ENCODE measurements at regions not wholly inside any gene's neighbourhood (a gene's known extent, or its start where the extent isn't known, plus 50 kb on each side); places are given as distances from the start of the nearest gene placed in this dataset.

- 0% methylated on average over 1 of the region's 1 CpG for WGBS (ENCODE audit: low lambda C conversion rate)
These were observed 671.6 kb downstream of the PLCL1 start for GRCh38 chr2:198476007-198476406.

GRCh38 chr2:198471291-198471690 lies 666.9 kb downstream of the PLCL1 start:
- H3K4me3 ChIP-seq (ENCODE audit: low read depth in 2 of 2, low read length in 1 of 2) = no peak overlapping the region
- no peak overlapping the region for H2AFZ ChIP-seq (ENCODE audit: low read depth)
- CTCF ChIA-PET = interaction anchor here (0.6 to 1.0 kb wide), 3 partner anchors 14 to 298 kb away, joined by 3 to 4 read pairs (median 4); no protein-coding TSS in a partner anchor
- no peaks in the 10 kb centered on the region for H4K20me1 ChIP-seq (ENCODE audit: insufficient read depth)
- no peaks in the 10 kb centered on the region for H3K4me1 ChIP-seq (ENCODE audit: control insufficient read depth in 1 of 2, insufficient read depth in 2 of 2, low read depth in 1 of 2, low read length in 1 of 2)
- H3K4me2 ChIP-seq = no peak overlapping the region
- no peaks in the 10 kb centered on the region for H3K9me3 ChIP-seq
- POLR2A ChIA-PET = no interaction called here
- H3K27me3 ChIP-seq (ENCODE audit: insufficient read depth) = no peaks in the 10 kb centered on the region
- no peaks in the 10 kb centered on the region for H3F3A ChIP-seq (replicated peaks; ENCODE audit: insufficient read depth)
- H3K36me3 ChIP-seq (replicated peaks in 1 of 2; ENCODE audit: control insufficient read depth in 1 of 2, insufficient read depth in 2 of 2, low read length in 1 of 2) = no peaks in the 10 kb centered on the region
- 14% methylated on average over 2 of the region's 2 CpGs for WGBS (ENCODE audit: low lambda C conversion rate)
- H3K9me2 ChIP-seq = no peaks in the 10 kb centered on the region
- TF ChIP-seq EP300 (IDR thresholded peaks at IDR 0.05; ENCODE audit: borderline replicate concordance in 1 of 2, low read depth in 1 of 2, low read length in 1 of 2) (no peak), ELF1 (IDR thresholded peaks at IDR 0.05) (no peak), GABPA (IDR thresholded peaks at IDR 0.05; ENCODE audit: low read depth) (no peak), FOXM1 (IDR thresholded peaks at IDR 0.05; ENCODE audit: low read depth) (no peak), MAX (IDR thresholded peaks at IDR 0.05; ENCODE audit: low read depth) (no peak), SMC3 (IDR thresholded peaks at IDR 0.05; ENCODE audit: low read depth, low read length) (no peak), CHD2 (IDR thresholded peaks at IDR 0.05; ENCODE audit: low read length, partially characterized antibody) (no peak)
- no peaks in the 10 kb centered on the region for H3K79me2 ChIP-seq (ENCODE audit: insufficient read depth)
- H3K9ac ChIP-seq = no peak overlapping the region
- no peak for DNase-seq
- H3K27ac ChIP-seq (ENCODE audit: low read depth in 2 of 2, low read length in 1 of 2) = no peak overlapping the region

More at GRCh38 chr2:198476007-198476406, 671.6 kb downstream of the PLCL1 start:
- Histone ChIP-seq H3K27me3 (ENCODE audit: insufficient read depth) (no peaks in the 10 kb centered on the region), H3K4me1 (ENCODE audit: control insufficient read depth in 1 of 2, insufficient read depth in 2 of 2, low read depth in 1 of 2, low read length in 1 of 2) (no peaks in the 10 kb centered on the region), H3K4me3 (ENCODE audit: low read depth in 2 of 2, low read length in 1 of 2) (no peak overlapping the region), H3K79me2 (ENCODE audit: insufficient read depth) (no peaks in the 10 kb centered on the region), H3K36me3 (replicated peaks in 1 of 2; ENCODE audit: control insufficient read depth in 1 of 2, insufficient read depth in 2 of 2, low read length in 1 of 2) (no peaks in the 10 kb centered on the region), H3K9me3 (no peaks in the 10 kb centered on the region), H3K9me2 (no peaks in the 10 kb centered on the region), H3F3A (replicated peaks; ENCODE audit: insufficient read depth) (no peaks in the 10 kb centered on the region), H3K27ac (ENCODE audit: low read depth in 2 of 2, low read length in 1 of 2) (no peak overlapping the region), H4K20me1 (ENCODE audit: insufficient read depth) (no peaks in the 10 kb centered on the region), H3K4me2 (no peak overlapping the region), H3K9ac (no peak overlapping the region), H2AFZ (ENCODE audit: low read depth) (no peak overlapping the region)
- ChIA-PET CTCF (no interaction called here), POLR2A (no interaction called here)
- TF ChIP-seq JUND (IDR thresholded peaks at IDR 0.05) = no peak
- no peak for TF ChIP-seq TAF1 (IDR thresholded peaks at IDR 0.05; ENCODE audit: borderline replicate concordance, low read depth, low read length)
- TF ChIP-seq GATA2 (CRISPR knock-in tag; IDR thresholded peaks at IDR 0.05) = no peak
- no peak for TF ChIP-seq MEF2A (IDR thresholded peaks at IDR 0.05; ENCODE audit: borderline replicate concordance, low read depth)
- no peak for TF ChIP-seq POLR2AphosphoS5 (IDR thresholded peaks at IDR 0.05; ENCODE audit: low read depth, low read length)
- TF ChIP-seq ELF1 (IDR thresholded peaks at IDR 0.05) = no peak
- TF ChIP-seq NRF1 (IDR thresholded peaks at IDR 0.05; ENCODE audit: low read depth, low read length) = no peak
- no peak for TF ChIP-seq FOSL2 (IDR thresholded peaks at IDR 0.05; ENCODE audit: borderline replicate concordance, low read depth)
- TF ChIP-seq FOXM1 (IDR thresholded peaks at IDR 0.05; ENCODE audit: low read depth) = no peak
- no peak for TF ChIP-seq TCF12 (IDR thresholded peaks at IDR 0.05)
- no peak for TF ChIP-seq PBX3 (IDR thresholded peaks at IDR 0.05)
- no peak for TF ChIP-seq SIN3A (IDR thresholded peaks at IDR 0.05; ENCODE audit: borderline replicate concordance, low read depth, low read length)
- DNase-seq = no peak
